AG04450 (cell line): ENCODE measurements at regions not wholly inside any gene's neighbourhood (a gene's known extent, or its start where the extent isn't known, plus 50 kb on each side); places are given as distances from the start of the nearest gene placed in this dataset.

ENCODE experiments used
- CTCF ChIA-PET: fragments of 300-600, 350-600 bp; formaldehyde crosslinking; extraction: SDS; loops from one replicate; lab custom pipeline; 2022; ENCODE audit warnings: antibody characterized with exemption, inconsistent platforms; lab: Charles Lee
- POLR2A ChIA-PET: fragments of 350-600 bp; formaldehyde crosslinking; extraction: SDS; loops from one replicate; lab custom pipeline; 2021; ENCODE audit warnings: antibody characterized with exemption, inconsistent platforms; lab: Yijun Ruan, JAX
- DNase-seq: peaks from one replicate; pipeline ENCODE4 v3.0.0-alpha.2; 2011; ENCODE audit warnings: low read depth, low spot score
- H3K27ac ChIP-seq: one replicate; pipeline ENCODE4 v1.5.1; 2012; ENCODE audit warnings: low read depth, low read length, control low read depth
- H3K27me3 ChIP-seq: one replicate; pipeline ENCODE4 v1.6.0; 2012; ENCODE audit warnings: low read length; ENCODE audit not compliant: control insufficient read depth, insufficient read depth
- H3K4me3 ChIP-seq: 2 replicates; pipeline ENCODE4 v1.5.1; 2011; ENCODE audit warnings: mild to moderate bottlenecking, low read depth, low read length, control low read depth
- H3K9me3 ChIP-seq: 2 replicates; pipeline ENCODE4 v1.5.1; 2012; ENCODE audit warnings: low read length; ENCODE audit not compliant: control insufficient read depth, insufficient read depth
- CTCF ChIP-seq: IDR thresholded peaks from 2 replicates; pipeline ENCODE4 v1.5.1; 2011; ENCODE audit warnings: low read depth, low read length, control low read depth, inconsistent platforms

GRCh38 chr5:34501840-34502239, 154.3 kb upstream of the RAI14 start:
- Histone ChIP-seq H3K9me3 (0 out of 2 replicates have a peak, but pooled peaks cover 3% of the 10 kb centered on the region), H3K4me3 (no peak overlapping the region), H3K27me3 (no peaks in the 10 kb centered on the region), H3K27ac (no peak overlapping the region)
- TF ChIP-seq CTCF, result no peak
- ChIA-PET POLR2A (no interaction called here), CTCF (interaction anchor here (1.4 kb wide), 1 partner anchor 22 kb away, joined by 4 read pairs; no protein-coding TSS in a partner anchor)
- DNase-seq, result no peak

- no peak for TF ChIP-seq CTCF
- H3K9me3 ChIP-seq, result 0 out of 2 replicates have a peak, but pooled peaks cover 3% of the 10 kb centered on the region
- no peak for DNase-seq
- ChIA-PET CTCF (no interaction called here), POLR2A (no interaction called here)
- H3K27ac ChIP-seq, result no peak overlapping the region
- no peak overlapping the region for H3K4me3 ChIP-seq
- no peaks in the 10 kb centered on the region for H3K27me3 ChIP-seq
Measured at GRCh38 chr5:34502581-34502980, 153.5 kb upstream of the RAI14 start.

- DNase-seq, result no peak
- ChIA-PET POLR2A (interaction anchor here (0.5 kb wide), 1 partner anchor 1789 kb away, joined by 5 read pairs; no protein-coding TSS in a partner anchor), CTCF (interaction anchor here (0.5 kb wide), 1 partner anchor 426 kb away, joined by 3 read pairs; the partner anchor contains the start of gene DNAJC21)
- Histone ChIP-seq H3K27ac (no peak overlapping the region), H3K4me3 (no peak overlapping the region), H3K27me3 (no peaks in the 10 kb centered on the region), H3K9me3 (0 out of 2 replicates have a peak, but pooled peaks cover 3% of the 10 kb centered on the region)
- TF ChIP-seq CTCF, result no peak
Measured at GRCh38 chr5:34503379-34504253, 152.5 kb upstream of the RAI14 start.

GRCh38 chr5:34504967-34505366, 151.2 kb upstream of the RAI14 start:
- ChIA-PET CTCF (no interaction called here), POLR2A (interaction anchor here (0.6 kb wide), 1 partner anchor 287 kb away, joined by 4 read pairs; no protein-coding TSS in a partner anchor)
- Histone ChIP-seq H3K27ac (no peak overlapping the region), H3K9me3 (0 out of 2 replicates have a peak, but pooled peaks cover 3% of the 10 kb centered on the region), H3K4me3 (no peak overlapping the region), H3K27me3 (no peaks in the 10 kb centered on the region)
- no peak for TF ChIP-seq CTCF
- DNase-seq, result no peak

GRCh38 chr5:34505731-34506130, 150.4 kb upstream of the RAI14 start:
- H3K27ac ChIP-seq, result no peak overlapping the region
- H3K27me3 ChIP-seq, result no peaks in the 10 kb centered on the region
- TF ChIP-seq CTCF, result no peak
- H3K9me3 ChIP-seq, result 0 out of 2 replicates have a peak, but pooled peaks cover 3% of the 10 kb centered on the region
- ChIA-PET CTCF (no interaction called here), POLR2A (interaction anchor here (0.6 kb wide), 1 partner anchor 286 kb away, joined by 4 read pairs; no protein-coding TSS in a partner anchor)
- H3K4me3 ChIP-seq, result no peak overlapping the region
- no peak for DNase-seq
